Esophagus squamous epithelium (tissue), 5 donors: ENCODE measurements at regions not wholly inside any gene's neighbourhood (a gene's known extent, or its start where the extent isn't known, plus 50 kb on each side); places are given as distances from the start of the nearest gene placed in this dataset.

Experiments
- DNase-seq: peaks from one replicate; lab custom pipeline; 2025; lab: John Stamatoyannopoulos, UW
- H3K27ac ChIP-seq, 4 donors: fragments of 200-600 bp; sonication (generic); one replicate each; pipeline ENCODE4 v1.5.1; 2016 to 2019; ENCODE audit warnings: mild to moderate bottlenecking in 1 of 4
- H3K27me3 ChIP-seq, 4 donors: fragments of 200-600 bp; sonication (generic); 1 replicate in 3 of 4; 2 replicates in 1 of 4; pipeline versions ENCODE4 v1.5.1 to v1.6.0; 2017 to 2021; ENCODE audit warnings: antibody characterized with exemption in 1 of 4
- H3K36me3 ChIP-seq, 3 donors: fragments of 200-600 bp; sonication (generic); one replicate each; pipeline ENCODE4 v1.5.1; 2016 to 2019
- H3K4me1 ChIP-seq, 3 donors: fragments of 200-600 bp; sonication (generic); one replicate each; pipeline ENCODE4 v1.5.1; 2017 to 2019
- H3K4me3 ChIP-seq, 4 donors: fragments of 200-600 bp; sonication (generic); 1 replicate in 3 of 4; 2 replicates in 1 of 4; pipeline ENCODE4 v1.5.1; 2016 to 2019; ENCODE audit warnings: mild to moderate bottlenecking in 2 of 4, moderate library complexity in 1 of 4
- H3K9me3 ChIP-seq, 3 donors: fragments of 200-600 bp; sonication (generic); one replicate each; pipeline ENCODE4 v1.5.1; 2016 to 2019
- POLR2A ChIP-seq, 4 donors: fragments of 450-650 bp; IDR thresholded peaks; one replicate each; pipeline ENCODE4 v1.6.1; 2017; ENCODE audit warnings: antibody characterized with exemption in 4 of 4, mild to moderate bottlenecking in 4 of 4, moderate library complexity in 3 of 4
- WGBS, 2 donors: methylation state at CpG; one replicate each; pipeline ENCODE4 v1.1.5; 2018; 5-methylcytosine and 5-hydroxymethylcytosine counted together
- intact Hi-C: fragments of 100-400 bp; cut with DNase I; formaldehyde crosslinking; loops from one replicate; pipeline ENCODE4 v1.15.0; 2022
- TF ChIP-seq, protein P1 (sequence below), 6 experiments: fragments of 450-650 bp in 4 of 6; fragments of 200-600 bp in 2 of 6; sonication (generic) in 2 of 6; IDR thresholded peaks; one replicate each; pipeline ENCODE4 v1.5.1; 2016 to 2019; ENCODE audit warnings: antibody characterized with exemption in 6 of 6, mild to moderate bottlenecking in 4 of 6, moderate library complexity in 4 of 6
- donor health status: DM: yes; HTN: yes; CAD: no.

DNA sequence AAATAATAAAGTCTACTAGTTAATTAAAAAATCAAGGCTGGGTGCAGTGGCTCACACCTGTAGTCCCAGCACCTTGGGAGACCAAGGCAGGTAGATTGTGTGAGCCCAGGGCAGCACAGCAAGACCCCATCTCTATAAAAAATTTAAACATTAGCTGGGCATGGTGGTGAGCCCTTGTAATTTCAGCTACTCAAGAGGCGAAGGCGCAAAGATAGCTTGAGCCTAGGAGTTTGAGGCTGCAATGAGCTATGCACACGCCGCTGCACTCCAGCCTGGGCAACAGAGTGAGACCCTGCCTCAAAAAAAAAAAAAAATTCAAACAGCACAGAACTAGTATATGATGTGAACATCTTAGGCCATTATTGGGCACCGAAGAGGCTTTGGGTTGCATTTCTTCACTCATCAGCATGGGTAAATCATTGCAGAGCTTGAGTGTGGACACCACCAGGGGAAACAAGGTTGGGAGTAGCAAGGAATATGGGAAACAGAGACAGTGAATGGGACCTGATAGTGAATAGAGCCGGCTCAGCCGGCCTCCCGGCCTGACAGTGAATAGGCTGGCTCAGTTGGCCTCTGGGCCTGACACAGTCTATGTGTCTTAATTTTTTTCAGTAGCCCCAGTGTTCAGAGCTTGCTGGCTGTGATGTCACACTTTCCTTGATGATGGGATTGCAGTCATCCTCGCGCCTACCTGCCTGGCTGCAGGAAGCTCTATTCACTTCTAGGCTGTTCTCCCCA is 89.1 kb upstream of the ERRFI1 start:
- Histone ChIP-seq H3K27ac (peak overlapping the region in 3 of 4 donors; percentile 80 to 90 (median 84)), H3K27me3 (no peaks in the 10 kb centered on the region), H3K36me3 (no peaks in the 10 kb centered on the region), H3K4me3 (no peak overlapping the region), H3K4me1 (peaks cover 0 to 58% (median 26%) of the 10 kb centered on the region in 3 donors), H3K9me3 (no peaks in the 10 kb centered on the region)
- no peak for DNase-seq
- WGBS, 2 donors: 95 to 96% methylated on average over 7 to 10 of the region's 10 CpGs
- intact Hi-C loops: no loop called here
- no peak for TF ChIP-seq POLR2A (IDR thresholded peaks at IDR 0.05)
- TF ChIP-seq, protein P1, sequence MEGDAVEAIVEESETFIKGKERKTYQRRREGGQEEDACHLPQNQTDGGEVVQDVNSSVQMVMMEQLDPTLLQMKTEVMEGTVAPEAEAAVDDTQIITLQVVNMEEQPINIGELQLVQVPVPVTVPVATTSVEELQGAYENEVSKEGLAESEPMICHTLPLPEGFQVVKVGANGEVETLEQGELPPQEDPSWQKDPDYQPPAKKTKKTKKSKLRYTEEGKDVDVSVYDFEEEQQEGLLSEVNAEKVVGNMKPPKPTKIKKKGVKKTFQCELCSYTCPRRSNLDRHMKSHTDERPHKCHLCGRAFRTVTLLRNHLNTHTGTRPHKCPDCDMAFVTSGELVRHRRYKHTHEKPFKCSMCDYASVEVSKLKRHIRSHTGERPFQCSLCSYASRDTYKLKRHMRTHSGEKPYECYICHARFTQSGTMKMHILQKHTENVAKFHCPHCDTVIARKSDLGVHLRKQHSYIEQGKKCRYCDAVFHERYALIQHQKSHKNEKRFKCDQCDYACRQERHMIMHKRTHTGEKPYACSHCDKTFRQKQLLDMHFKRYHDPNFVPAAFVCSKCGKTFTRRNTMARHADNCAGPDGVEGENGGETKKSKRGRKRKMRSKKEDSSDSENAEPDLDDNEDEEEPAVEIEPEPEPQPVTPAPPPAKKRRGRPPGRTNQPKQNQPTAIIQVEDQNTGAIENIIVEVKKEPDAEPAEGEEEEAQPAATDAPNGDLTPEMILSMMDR (IDR thresholded peaks at IDR 0.05): no peak

DNA sequence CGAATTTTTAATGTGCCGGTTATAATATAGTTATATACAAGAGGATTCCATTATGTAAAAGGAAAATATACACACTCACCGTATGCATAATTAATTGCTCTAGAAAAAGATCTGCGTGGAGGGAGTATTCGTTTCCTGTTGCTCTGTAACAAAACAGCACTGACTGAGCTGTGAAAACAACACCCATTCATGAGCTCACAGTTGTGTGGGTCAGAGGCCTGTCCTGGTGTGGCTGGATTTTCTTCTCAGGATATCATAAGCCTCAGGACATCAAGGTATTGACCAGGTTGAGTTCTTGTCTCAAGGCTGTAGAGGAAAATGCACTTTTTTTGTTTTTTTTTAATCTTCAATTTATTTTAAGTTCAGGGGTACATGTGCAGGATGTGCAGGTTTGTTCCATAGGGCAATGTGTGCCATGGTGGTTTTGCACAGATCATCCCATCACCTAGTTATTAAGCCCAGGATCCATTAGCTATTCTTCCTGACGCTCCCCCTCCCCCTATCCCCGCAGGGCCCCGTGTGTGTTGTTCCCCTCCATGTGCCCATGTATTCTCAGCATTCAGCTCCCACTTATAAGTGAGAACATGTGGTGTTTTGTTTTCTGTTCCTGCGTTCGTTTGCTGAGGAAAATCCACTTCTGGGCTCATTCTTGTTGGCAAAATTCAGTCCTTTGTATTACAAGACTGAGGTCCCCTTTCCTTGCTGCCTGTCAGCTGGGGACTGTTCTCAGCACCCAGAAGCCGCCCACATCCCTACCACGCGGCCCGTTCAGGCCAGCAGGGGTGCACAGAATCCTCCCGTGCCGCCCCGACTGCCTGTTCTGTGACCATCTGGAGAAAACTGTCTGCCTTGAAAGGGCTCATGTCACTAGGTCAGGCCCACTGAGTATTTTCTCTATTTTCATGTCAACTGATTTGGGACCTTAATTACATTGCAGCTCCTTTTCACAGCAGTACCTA is 87.4 kb upstream of the ERRFI1 start:
- no peak for TF ChIP-seq POLR2A (IDR thresholded peaks at IDR 0.05)
- TF ChIP-seq, protein P1 (IDR thresholded peaks at IDR 0.05): no peak
- Histone ChIP-seq H3K4me1 (peaks cover 0 to 49% (median 22%) of the 10 kb centered on the region in 3 donors), H3K4me3 (no peak overlapping the region), H3K9me3 (no peaks in the 10 kb centered on the region), H3K36me3 (no peaks in the 10 kb centered on the region), H3K27me3 (no peaks in the 10 kb centered on the region), H3K27ac (peak overlapping the region in 3 of 4 donors; percentile 10 to 56 (median 52))
- intact Hi-C loops: no loop called here
- 56 to 63% methylated on average over 7 to 16 of the region's 17 CpGs for WGBS, 2 donors
- no peak for DNase-seq

DNA sequence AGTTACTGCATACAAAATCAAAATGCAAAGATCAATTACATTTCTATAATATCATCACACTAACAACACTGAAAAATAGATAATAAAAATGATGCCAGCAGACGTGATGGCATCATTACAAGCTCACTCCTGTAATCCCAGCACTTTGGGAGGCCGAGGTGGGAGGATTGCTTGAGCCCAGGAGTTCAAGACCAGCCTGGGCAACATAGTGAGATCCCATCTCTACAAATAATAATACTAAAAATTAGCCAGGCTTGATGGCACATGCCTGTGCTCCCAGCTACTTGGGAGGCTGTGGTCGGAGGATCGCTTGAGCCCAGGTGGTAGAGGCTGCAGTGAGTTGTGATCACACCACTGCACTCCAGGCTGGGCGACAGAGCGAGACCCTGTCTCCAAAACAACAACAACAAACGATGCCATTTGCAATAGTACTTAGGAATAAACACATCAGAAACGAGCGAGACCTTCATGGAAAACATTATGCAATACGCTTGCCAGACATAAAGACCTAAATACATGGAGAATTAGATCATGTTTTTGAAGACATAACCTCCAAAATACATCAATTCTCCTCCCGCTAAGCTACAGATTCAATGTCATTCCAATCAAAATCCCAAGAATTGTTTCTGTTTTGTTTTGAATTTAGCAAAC is 86.6 kb upstream of the ERRFI1 start:
- Histone ChIP-seq H3K4me3 (no peak overlapping the region), H3K27me3 (no peaks in the 10 kb centered on the region), H3K9me3 (no peaks in the 10 kb centered on the region), H3K27ac (peak overlapping the region in 1 of 4 donors; percentile 56), H3K4me1 (peaks cover 0 to 41% (median 16%) of the 10 kb centered on the region in 3 donors), H3K36me3 (no peaks in the 10 kb centered on the region)
- no peak for DNase-seq
- intact Hi-C loops: no loop called here
- TF ChIP-seq, protein P1 (IDR thresholded peaks at IDR 0.05): no peak
- no peak for TF ChIP-seq POLR2A (IDR thresholded peaks at IDR 0.05)
- 75 to 84% methylated on average over 9 to 11 of the region's 11 CpGs for WGBS, 2 donors

DNA sequence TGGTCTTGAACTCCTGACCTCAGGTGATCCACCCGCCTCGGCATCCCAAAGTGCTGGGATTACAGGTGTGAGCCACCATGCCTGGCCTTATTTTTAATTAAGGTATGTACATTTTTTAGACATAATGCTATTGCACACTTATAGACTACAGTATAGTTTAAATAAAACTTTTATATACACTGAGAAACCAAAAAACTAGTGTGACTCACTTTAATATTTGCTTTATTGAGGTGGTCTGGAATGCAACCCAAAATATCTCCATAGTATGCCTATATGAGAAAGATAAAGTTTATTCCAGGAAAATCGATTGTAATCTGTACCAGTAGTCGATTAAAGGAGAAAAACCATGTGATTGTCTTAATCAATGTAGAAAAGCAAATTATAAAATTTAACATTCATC is 85.5 kb upstream of the ERRFI1 start:
- Histone ChIP-seq H3K4me1 (peaks cover 0 to 29% (median 16%) of the 10 kb centered on the region in 3 donors), H3K27me3 (no peaks in the 10 kb centered on the region), H3K9me3 (no peaks in the 10 kb centered on the region), H3K4me3 (no peak overlapping the region), H3K36me3 (no peaks in the 10 kb centered on the region), H3K27ac (no peak overlapping the region)
- TF ChIP-seq POLR2A (IDR thresholded peaks at IDR 0.05): no peak
- TF ChIP-seq, protein P1 (IDR thresholded peaks at IDR 0.05): no peak
- WGBS, 2 donors: 82 to 89% methylated on average over 4 of the region's 4 CpGs
- intact Hi-C loops: no loop called here
- DNase-seq: no peak
